Esophagus squamous epithelium (tissue), 5 donors: ENCODE measurements at regions not wholly inside any gene's neighbourhood (a gene's known extent, or its start where the extent isn't known, plus 50 kb on each side); places are given as distances from the start of the nearest gene placed in this dataset.

Experiments
- DNase-seq: peaks from one replicate; lab custom pipeline; 2025; lab: John Stamatoyannopoulos, UW
- H3K27ac ChIP-seq, 4 donors: fragments of 200-600 bp; sonication (generic); one replicate each; pipeline ENCODE4 v1.5.1; 2016 to 2019; ENCODE audit warnings: mild to moderate bottlenecking in 1 of 4
- H3K27me3 ChIP-seq, 4 donors: fragments of 200-600 bp; sonication (generic); 1 replicate in 3 of 4; 2 replicates in 1 of 4; pipeline versions ENCODE4 v1.5.1 to v1.6.0; 2017 to 2021; ENCODE audit warnings: antibody characterized with exemption in 1 of 4
- H3K36me3 ChIP-seq, 3 donors: fragments of 200-600 bp; sonication (generic); one replicate each; pipeline ENCODE4 v1.5.1; 2016 to 2019
- H3K4me1 ChIP-seq, 3 donors: fragments of 200-600 bp; sonication (generic); one replicate each; pipeline ENCODE4 v1.5.1; 2017 to 2019
- H3K4me3 ChIP-seq, 4 donors: fragments of 200-600 bp; sonication (generic); 1 replicate in 3 of 4; 2 replicates in 1 of 4; pipeline ENCODE4 v1.5.1; 2016 to 2019; ENCODE audit warnings: mild to moderate bottlenecking in 2 of 4, moderate library complexity in 1 of 4
- H3K9me3 ChIP-seq, 3 donors: fragments of 200-600 bp; sonication (generic); one replicate each; pipeline ENCODE4 v1.5.1; 2016 to 2019
- CTCF ChIP-seq, 6 experiments: fragments of 450-650 bp in 4 of 6; fragments of 200-600 bp in 2 of 6; sonication (generic) in 2 of 6; IDR thresholded peaks; one replicate each; pipeline ENCODE4 v1.5.1; 2016 to 2019; ENCODE audit warnings: antibody characterized with exemption in 6 of 6, mild to moderate bottlenecking in 4 of 6, moderate library complexity in 4 of 6
- POLR2A ChIP-seq, 4 donors: fragments of 450-650 bp; IDR thresholded peaks; one replicate each; pipeline ENCODE4 v1.6.1; 2017; ENCODE audit warnings: antibody characterized with exemption in 4 of 4, mild to moderate bottlenecking in 4 of 4, moderate library complexity in 3 of 4
- WGBS, 2 donors: methylation state at CpG; one replicate each; pipeline ENCODE4 v1.1.5; 2018; 5-methylcytosine and 5-hydroxymethylcytosine counted together
- intact Hi-C: fragments of 100-400 bp; cut with DNase I; formaldehyde crosslinking; loops from one replicate; pipeline ENCODE4 v1.15.0; 2022
- donor health status: DM: yes; HTN: yes; CAD: no.

GRCh38 chr7:131741446-131741845 lies 185.0 kb upstream of the PODXL start:
- Histone ChIP-seq H3K27me3 (peaks cover 0 to 31% (median 0%) of the 10 kb centered on the region in 4 donors), H3K4me3 (no peak overlapping the region), H3K27ac (no peak overlapping the region), H3K9me3 (no peaks in the 10 kb centered on the region), H3K4me1 (no peaks in the 10 kb centered on the region), H3K36me3 (no peaks in the 10 kb centered on the region)
- intact Hi-C loops: no loop called here
- TF ChIP-seq POLR2A (IDR thresholded peaks at IDR 0.05): no peak
- TF ChIP-seq CTCF (IDR thresholded peaks at IDR 0.05): no peak
- no peak for DNase-seq
- WGBS, 2 donors: 52 to 57% methylated on average over 4 of the region's 4 CpGs

GRCh38 chr7:131737746-131738465 lies 181.5 kb upstream of the PODXL start:
- Histone ChIP-seq H3K36me3 (no peaks in the 10 kb centered on the region), H3K4me3 (no peak overlapping the region), H3K27ac (no peak overlapping the region), H3K9me3 (no peaks in the 10 kb centered on the region), H3K27me3 (peaks cover 0 to 38% (median 0%) of the 10 kb centered on the region in 4 donors), H3K4me1 (no peaks in the 10 kb centered on the region)
- intact Hi-C loops: no loop called here
- WGBS, 2 donors: 67 to 76% methylated on average over 18 to 23 of the region's 25 CpGs
- TF ChIP-seq POLR2A (IDR thresholded peaks at IDR 0.05) (no peak), CTCF (IDR thresholded peaks at IDR 0.05) (no peak)
- DNase-seq: no peak

GRCh38 chr7:131735101-131735500 lies 178.7 kb upstream of the PODXL start:
- Histone ChIP-seq H3K36me3 (no peaks in the 10 kb centered on the region), H3K4me3 (no peak overlapping the region), H3K27me3 (peaks cover 0 to 36% (median 0%) of the 10 kb centered on the region in 4 donors), H3K4me1 (no peaks in the 10 kb centered on the region), H3K27ac (no peak overlapping the region), H3K9me3 (no peaks in the 10 kb centered on the region)
- WGBS, 2 donors: 30 to 31% methylated on average over 5 of the region's 5 CpGs
- DNase-seq: no peak
- intact Hi-C loops: no loop called here
- TF ChIP-seq CTCF (IDR thresholded peaks at IDR 0.05) (no peak), POLR2A (IDR thresholded peaks at IDR 0.05) (no peak)

GRCh38 chr7:131733604-131734003 lies 177.2 kb upstream of the PODXL start:
- no peak overlapping the region for H3K27ac ChIP-seq
- no peak overlapping the region for H3K4me3 ChIP-seq
- peaks cover 0 to 31% (median 0%) of the 10 kb centered on the region in 4 donors for H3K27me3 ChIP-seq
- no peak for DNase-seq
- 70 to 75% methylated on average over 6 of the region's 6 CpGs for WGBS, 2 donors
- no peaks in the 10 kb centered on the region for H3K9me3 ChIP-seq
- TF ChIP-seq CTCF (IDR thresholded peaks at IDR 0.05) (no peak), POLR2A (IDR thresholded peaks at IDR 0.05) (no peak)
- intact Hi-C loops: no loop called here
- H3K36me3 ChIP-seq: no peaks in the 10 kb centered on the region
- no peaks in the 10 kb centered on the region for H3K4me1 ChIP-seq

GRCh38 chr7:131727189-131727588 lies 170.8 kb upstream of the PODXL start:
- DNase-seq: no peak
- no peaks in the 10 kb centered on the region for H3K4me1 ChIP-seq
- H3K9me3 ChIP-seq: no peaks in the 10 kb centered on the region
- intact Hi-C loops: no loop called here
- H3K27ac ChIP-seq: no peak overlapping the region
- no peaks in the 10 kb centered on the region for H3K36me3 ChIP-seq
- H3K27me3 ChIP-seq: peaks cover 0 to 3% (median 0%) of the 10 kb centered on the region in 4 donors
- H3K4me3 ChIP-seq: no peak overlapping the region
- TF ChIP-seq CTCF (IDR thresholded peaks at IDR 0.05) (no peak), POLR2A (IDR thresholded peaks at IDR 0.05) (no peak)
- 75 to 82% methylated on average over 1 to 2 of the region's 2 CpGs for WGBS, 2 donors
